ENCODE measurements at regions not wholly inside any gene's neighbourhood (a gene's known extent, or its start where the extent isn't known, plus 50 kb on each side); places are given as distances from the start of the nearest gene placed in this dataset.

GRCh38 chr6:75020376-75020775 lies 185.5 kb downstream of the COL12A1 start:
- TF ChIP-seq CTCF (conservative IDR thresholded peaks at IDR 0.05; ENCODE audit: low read length) (no peak), EZH2phosphoT487 (IDR thresholded peaks at IDR 0.05; ENCODE audit: borderline replicate concordance, low read depth, low read length) (no peak)
